HL-60 (cell line): ENCODE measurements at regions not wholly inside any gene's neighbourhood (a gene's known extent, or its start where the extent isn't known, plus 50 kb on each side); places are given as distances from the start of the nearest gene placed in this dataset.
"Not testable (repeated sequence)": the region's sequence is repeated elsewhere in the genome, so short reads cannot be mapped to it uniquely, and the experiment has no call there.

Experiments
- DNase-seq, 2 experiments: peaks; one replicate each; pipeline ENCODE4 v3.0.0-alpha.2; 2010 to 2020; ENCODE audit warnings: low read depth in 1 of 2, low spot score in 1 of 2
- H3K27ac ChIP-seq: fragments of 250-450 bp; sonication (Bioruptor Pico); replicated peaks from 2 replicates; pipeline ENCODE4 v1.5.1; 2020; ENCODE audit warnings: mild to moderate bottlenecking, moderate library complexity
- H3K27me3 ChIP-seq: fragments of 250-450 bp; sonication (Bioruptor Pico); 2 replicates; pipeline ENCODE4 v1.5.1; 2021; ENCODE audit warnings: mild to moderate bottlenecking, moderate library complexity; ENCODE audit not compliant: insufficient read depth, poor library complexity, severe bottlenecking
- H3K4me3 ChIP-seq: replicated peaks from 2 replicates; pipeline ENCODE4 v1.5.1; 2011; ENCODE audit warnings: mild to moderate bottlenecking, control low read depth, low read length; ENCODE audit not compliant: insufficient read depth
- CTCF ChIP-seq: IDR thresholded peaks from one replicate; pipeline ENCODE4 v1.5.1; 2011; ENCODE audit warnings: low read length, control low read depth, inconsistent platforms; ENCODE audit not compliant: insufficient read depth
- GABPA ChIP-seq: IDR thresholded peaks from 2 replicates; pipeline ENCODE4 v1.6.1; 2012; ENCODE audit warnings: low read depth
- POLR2AphosphoS5 ChIP-seq: IDR thresholded peaks from 2 replicates; pipeline ENCODE4 v1.6.1; 2012; ENCODE audit warnings: low read depth
- REST ChIP-seq: IDR thresholded peaks from 2 replicates; pipeline ENCODE4 v1.6.1; 2012; ENCODE audit warnings: low read depth; ENCODE audit not compliant: insufficient replicate concordance
- SPI1 ChIP-seq: IDR thresholded peaks from 2 replicates; pipeline ENCODE4 v1.6.1; 2012; ENCODE audit warnings: low read depth, mild to moderate bottlenecking, borderline replicate concordance

- Histone ChIP-seq H3K4me3 (no peak overlapping the region), H3K27ac (no peak overlapping the region), H3K27me3 (no peaks in the 10 kb centered on the region)
- no peak for DNase-seq
- TF ChIP-seq CTCF, result no peak
- TF ChIP-seq GABPA, result no peak
- no peak for TF ChIP-seq SPI1
- no peak for TF ChIP-seq POLR2AphosphoS5
Measured at GRCh38 chr14:100428727-100429126, 105.6 kb downstream of the SLC25A47 start.

- H3K4me3 ChIP-seq, result no peak overlapping the region
- TF ChIP-seq POLR2AphosphoS5 (no peak), REST (no peak), SPI1 (no peak), CTCF (no peak)
- DNase-seq, result no peak
- no peaks in the 10 kb centered on the region for H3K27me3 ChIP-seq
- H3K27ac ChIP-seq, result no peak overlapping the region
Measured at GRCh38 chr14:100429537-100429936, 106.4 kb downstream of the SLC25A47 start.

- DNase-seq, result no peak
- Histone ChIP-seq H3K4me3 (no peak overlapping the region), H3K27me3 (no peaks in the 10 kb centered on the region), H3K27ac (no peak overlapping the region)
- TF ChIP-seq POLR2AphosphoS5 (no peak), GABPA (no peak), CTCF (no peak), SPI1 (no peak), REST (no peak)
Measured at GRCh38 chr14:100430571-100430970, 107.4 kb downstream of the SLC25A47 start.

GRCh38 chr14:100431461-100431860 is 108.3 kb downstream of the SLC25A47 start:
- not testable (repeated sequence) for H3K27me3 ChIP-seq, H3K27ac ChIP-seq, DNase-seq, H3K4me3 ChIP-seq
